Neural progenitor cell (in vitro differentiated cells): ENCODE measurements at regions not wholly inside any gene's neighbourhood (a gene's known extent, or its start where the extent isn't known, plus 50 kb on each side); places are given as distances from the start of the nearest gene placed in this dataset.
A peak's percentile ranks its signal among the peaks of the same experiment; 100 is the strongest.

Experiments
- DNase-seq: peaks from one replicate; pipeline ENCODE4 v3.0.0-alpha.2; 2016; ENCODE audit warnings: low spot score
- H2AFZ ChIP-seq: fragments of 200-600 bp; sonication (generic); replicated peaks from 2 replicates; pipeline ENCODE4 v1.6.1; 2016; ENCODE audit warnings: antibody characterized with exemption
- H3F3A ChIP-seq: fragments of 200-600 bp; sonication (generic); 2 replicates; pipeline ENCODE4 v1.6.1; 2016; ENCODE audit warnings: antibody characterized with exemption, low read depth
- H3K27ac ChIP-seq: fragments of 200-600 bp; sonication (generic); 2 replicates; pipeline ENCODE4 v1.5.1; 2016; ENCODE audit warnings: mild to moderate bottlenecking
- H3K27me3 ChIP-seq: fragments of 200-600 bp; sonication (generic); 2 replicates; pipeline ENCODE4 v1.6.1; 2016; ENCODE audit warnings: mild to moderate bottlenecking, moderate library complexity
- H3K36me3 ChIP-seq: fragments of 200-600 bp; sonication (generic); 2 replicates; pipeline ENCODE4 v1.5.1; 2016
- H3K4me1 ChIP-seq: fragments of 200-600 bp; sonication (generic); 2 replicates; pipeline ENCODE4 v1.6.1; 2016; ENCODE audit warnings: mixed run types
- H3K4me2 ChIP-seq: fragments of 200-600 bp; sonication (generic); 2 replicates; pipeline ENCODE4 v1.6.1; 2016
- H3K4me3 ChIP-seq: fragments of 200-600 bp; sonication (generic); 2 replicates; pipeline ENCODE4 v1.5.1; 2016
- H3K79me2 ChIP-seq: fragments of 200-600 bp; sonication (generic); 2 replicates; pipeline ENCODE4 v1.6.1; 2016; ENCODE audit warnings: low read depth
- H3K9ac ChIP-seq: fragments of 200-600 bp; sonication (generic); 2 replicates; pipeline ENCODE4 v1.6.1; 2016
- H3K9me3 ChIP-seq: fragments of 200-600 bp; sonication (generic); 2 replicates; pipeline ENCODE4 v1.5.1; 2016; ENCODE audit warnings: low read depth
- H4K20me1 ChIP-seq: fragments of 200-600 bp; sonication (generic); 2 replicates; pipeline ENCODE4 v1.6.1; 2016; ENCODE audit warnings: low read depth
- H3K27ac Mint-ChIP-seq: 3 replicates; pipeline ENCODE4 v1.8.0; 2021; ENCODE audit warnings: mixed read lengths
- H3K27me3 Mint-ChIP-seq: 2 replicates; pipeline ENCODE4 v1.8.0; 2022; ENCODE audit warnings: low read depth, mild to moderate bottlenecking, inconsistent platforms, moderate library complexity, mixed read lengths; ENCODE audit not compliant: insufficient read depth
- H3K36me3 Mint-ChIP-seq: 3 replicates; pipeline ENCODE4 v1.8.0; 2021; ENCODE audit warnings: mixed read lengths
- H3K4me1 Mint-ChIP-seq: 3 replicates; pipeline ENCODE4 v1.8.0; 2021; ENCODE audit warnings: mixed read lengths
- H3K4me3 Mint-ChIP-seq: 3 replicates; pipeline ENCODE4 v1.8.0; 2021; ENCODE audit warnings: mild to moderate bottlenecking, moderate library complexity, mixed read lengths
- H3K9me3 Mint-ChIP-seq: 3 replicates; pipeline ENCODE4 v1.8.0; 2020; ENCODE audit warnings: mixed read lengths
- EZH2 ChIP-seq: fragments of 200-600 bp; sonication (generic); IDR thresholded peaks from 2 replicates; pipeline ENCODE4 v1.6.1; 2017; ENCODE audit warnings: antibody characterized with exemption, mild to moderate bottlenecking, moderate library complexity
- EZH2phosphoT487 ChIP-seq: fragments of 200-600 bp; sonication (generic); IDR thresholded peaks from 2 replicates; pipeline ENCODE4 v1.6.1; 2017; ENCODE audit warnings: antibody characterized with exemption
- TF ChIP-seq, protein P1 (sequence below): fragments of 200-600 bp; sonication (generic); IDR thresholded peaks from 2 replicates; pipeline ENCODE4 v1.5.1; 2017; ENCODE audit warnings: antibody characterized with exemption, mild to moderate bottlenecking

DNA sequence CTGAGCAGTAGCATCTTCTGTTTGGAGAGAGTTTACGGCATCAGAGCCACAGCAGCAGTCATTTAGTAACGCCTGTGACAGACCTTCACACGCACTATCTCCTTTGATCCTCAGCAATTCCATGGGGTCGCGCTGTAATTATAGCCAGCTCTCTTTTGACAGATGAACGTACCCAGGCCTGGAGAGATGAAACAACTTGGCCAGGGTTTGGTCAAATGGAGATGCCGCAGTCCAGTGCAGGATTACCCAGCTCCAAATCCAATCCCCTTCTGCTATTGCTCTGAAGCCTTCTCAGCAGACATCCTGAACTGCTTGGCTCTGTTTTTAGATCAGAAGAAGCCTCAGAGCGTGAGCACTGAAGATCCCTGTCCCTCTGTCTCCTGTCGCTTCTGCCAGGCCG lies 83.9 kb downstream of the SOX9 start:
- TF ChIP-seq, protein P1, sequence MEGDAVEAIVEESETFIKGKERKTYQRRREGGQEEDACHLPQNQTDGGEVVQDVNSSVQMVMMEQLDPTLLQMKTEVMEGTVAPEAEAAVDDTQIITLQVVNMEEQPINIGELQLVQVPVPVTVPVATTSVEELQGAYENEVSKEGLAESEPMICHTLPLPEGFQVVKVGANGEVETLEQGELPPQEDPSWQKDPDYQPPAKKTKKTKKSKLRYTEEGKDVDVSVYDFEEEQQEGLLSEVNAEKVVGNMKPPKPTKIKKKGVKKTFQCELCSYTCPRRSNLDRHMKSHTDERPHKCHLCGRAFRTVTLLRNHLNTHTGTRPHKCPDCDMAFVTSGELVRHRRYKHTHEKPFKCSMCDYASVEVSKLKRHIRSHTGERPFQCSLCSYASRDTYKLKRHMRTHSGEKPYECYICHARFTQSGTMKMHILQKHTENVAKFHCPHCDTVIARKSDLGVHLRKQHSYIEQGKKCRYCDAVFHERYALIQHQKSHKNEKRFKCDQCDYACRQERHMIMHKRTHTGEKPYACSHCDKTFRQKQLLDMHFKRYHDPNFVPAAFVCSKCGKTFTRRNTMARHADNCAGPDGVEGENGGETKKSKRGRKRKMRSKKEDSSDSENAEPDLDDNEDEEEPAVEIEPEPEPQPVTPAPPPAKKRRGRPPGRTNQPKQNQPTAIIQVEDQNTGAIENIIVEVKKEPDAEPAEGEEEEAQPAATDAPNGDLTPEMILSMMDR = no peak
- TF ChIP-seq EZH2phosphoT487 (no peak), EZH2 (no peak)
- Mint-ChIP-seq H3K36me3 (no peaks in the 10 kb centered on the region), H3K4me3 (no peak overlapping the region), H3K4me1 (peaks cover 29% of the 10 kb centered on the region), H3K9me3 (peaks cover 3% of the 10 kb centered on the region), H3K27ac (peak overlapping the region; percentile 55), H3K27me3 (peaks cover 8% of the 10 kb centered on the region)
- H3F3A ChIP-seq = peaks cover 25% of the 10 kb centered on the region
- H4K20me1 ChIP-seq = no peaks in the 10 kb centered on the region
- no peak overlapping the region for H3K27ac ChIP-seq
- H2AFZ ChIP-seq = peak overlapping the region; percentile 14
- H3K9me3 ChIP-seq = no peaks in the 10 kb centered on the region
- peaks cover 31% of the 10 kb centered on the region for H3K4me1 ChIP-seq
- H3K4me2 ChIP-seq = peak overlapping the region; percentile 41
- H3K36me3 ChIP-seq = no peaks in the 10 kb centered on the region
- no peaks in the 10 kb centered on the region for H3K27me3 ChIP-seq
- no peak for DNase-seq
- no peaks in the 10 kb centered on the region for H3K79me2 ChIP-seq
- no peak overlapping the region for H3K4me3 ChIP-seq
- no peak overlapping the region for H3K9ac ChIP-seq

DNA sequence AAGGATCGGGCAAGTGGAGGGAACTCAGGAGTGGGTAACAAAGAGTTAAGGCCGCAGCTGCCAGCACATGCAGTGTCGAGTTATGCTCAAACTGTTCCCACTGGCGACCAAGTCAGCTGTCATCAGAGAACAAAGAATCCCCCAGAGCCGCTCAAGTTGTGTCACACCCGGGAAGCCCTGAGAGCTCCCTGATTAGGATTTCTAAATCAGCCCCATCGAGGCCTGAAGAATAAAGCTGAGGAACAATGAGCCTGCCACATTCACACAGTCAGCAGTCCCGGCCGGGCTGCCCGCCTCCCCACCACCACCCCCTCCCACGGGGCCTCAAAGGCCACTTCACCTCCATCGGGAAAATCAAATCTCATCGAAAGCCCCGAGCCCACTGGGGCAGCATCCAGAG lies 84.5 kb downstream of the SOX9 start:
- H3K27me3 ChIP-seq = no peaks in the 10 kb centered on the region
- H3K27ac ChIP-seq = no peak overlapping the region
- peak overlapping the region; percentile 41 for H3K4me2 ChIP-seq
- H3K4me3 ChIP-seq = no peak overlapping the region
- no peak overlapping the region for H2AFZ ChIP-seq
- peaks cover 25% of the 10 kb centered on the region for H3F3A ChIP-seq
- H3K27me3 Mint-ChIP-seq = peaks cover 8% of the 10 kb centered on the region
- peak overlapping the region; percentile 41 for H3K4me3 Mint-ChIP-seq
- peak; percentile 72 for DNase-seq
- TF ChIP-seq EZH2phosphoT487 = no peak
- no peak for TF ChIP-seq EZH2
- TF ChIP-seq, protein P1 = no peak
- H3K79me2 ChIP-seq = no peaks in the 10 kb centered on the region
- no peak overlapping the region for H3K9ac ChIP-seq
- no peaks in the 10 kb centered on the region for H3K9me3 ChIP-seq
- peaks cover 35% of the 10 kb centered on the region for H3K4me1 ChIP-seq
- no peaks in the 10 kb centered on the region for H4K20me1 ChIP-seq
- H3K4me1 Mint-ChIP-seq = peaks cover 32% of the 10 kb centered on the region
- peaks cover 3% of the 10 kb centered on the region for H3K9me3 Mint-ChIP-seq
- no peaks in the 10 kb centered on the region for H3K36me3 Mint-ChIP-seq
- H3K36me3 ChIP-seq = no peaks in the 10 kb centered on the region
- H3K27ac Mint-ChIP-seq = peak overlapping the region; percentile 55

DNA sequence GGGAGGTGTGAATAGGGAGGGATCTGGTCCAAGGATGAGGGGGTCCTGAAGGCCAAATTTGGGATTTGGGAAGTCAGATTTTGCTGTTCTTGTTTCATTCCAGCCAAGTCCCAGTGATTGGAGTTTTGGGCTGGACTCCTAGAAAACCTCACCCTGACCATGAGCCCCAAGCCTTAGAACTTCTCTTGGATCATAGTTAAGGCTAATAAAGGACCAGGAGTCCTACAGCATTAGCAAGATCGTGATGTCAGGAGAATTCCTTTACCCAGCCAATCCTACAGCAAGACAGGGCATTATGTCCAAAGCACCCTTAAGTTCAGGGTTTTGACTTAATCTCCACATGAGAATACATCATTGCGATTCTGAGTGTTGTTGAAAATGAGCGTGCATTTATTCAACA lies 85.0 kb downstream of the SOX9 start:
- Histone ChIP-seq H3K27ac (no peak overlapping the region), H3K36me3 (no peaks in the 10 kb centered on the region), H3K27me3 (no peaks in the 10 kb centered on the region), H3K4me3 (no peak overlapping the region), H3K9me3 (no peaks in the 10 kb centered on the region), H4K20me1 (no peaks in the 10 kb centered on the region), H3K79me2 (no peaks in the 10 kb centered on the region), H3K4me2 (peak overlapping the region; percentile 41), H2AFZ (no peak overlapping the region), H3K4me1 (peaks cover 35% of the 10 kb centered on the region), H3K9ac (no peak overlapping the region), H3F3A (peaks cover 25% of the 10 kb centered on the region)
- peaks cover 8% of the 10 kb centered on the region for H3K27me3 Mint-ChIP-seq
- peaks cover 3% of the 10 kb centered on the region for H3K9me3 Mint-ChIP-seq
- H3K36me3 Mint-ChIP-seq = no peaks in the 10 kb centered on the region
- no peak overlapping the region for H3K27ac Mint-ChIP-seq
- TF ChIP-seq EZH2phosphoT487 (no peak), EZH2 (no peak)
- TF ChIP-seq, protein P1 = no peak
- peaks cover 32% of the 10 kb centered on the region for H3K4me1 Mint-ChIP-seq
- DNase-seq = no peak
- no peak overlapping the region for H3K4me3 Mint-ChIP-seq

DNA sequence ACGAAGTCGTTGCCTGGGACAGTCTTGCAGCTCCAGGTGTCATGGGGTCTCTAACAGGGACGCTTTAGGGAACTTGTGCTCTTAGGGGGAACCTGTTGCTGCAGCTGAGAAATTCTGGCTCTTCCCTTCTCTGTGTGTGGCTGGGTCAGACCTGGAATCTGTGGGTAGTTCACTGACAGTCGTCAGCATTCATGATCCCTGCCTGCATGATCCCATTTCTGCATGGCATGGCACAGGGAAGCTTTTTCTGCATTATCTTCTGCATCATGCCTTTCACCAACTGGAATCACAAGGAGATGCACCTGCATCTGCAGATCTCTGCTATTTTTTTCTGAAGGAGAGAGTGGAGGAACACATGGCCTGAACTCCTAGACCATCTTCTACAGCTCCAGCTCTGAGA lies 85.6 kb downstream of the SOX9 start:
- H3K4me2 ChIP-seq = no peak overlapping the region
- Mint-ChIP-seq H3K36me3 (no peaks in the 10 kb centered on the region), H3K4me3 (no peak overlapping the region), H3K9me3 (no peaks in the 10 kb centered on the region), H3K27me3 (peaks cover 8% of the 10 kb centered on the region), H3K4me1 (peaks cover 32% of the 10 kb centered on the region), H3K27ac (peak overlapping the region; percentile 8)
- no peak overlapping the region for H3K9ac ChIP-seq
- H3K4me3 ChIP-seq = no peak overlapping the region
- DNase-seq = no peak
- H3K4me1 ChIP-seq = peaks cover 35% of the 10 kb centered on the region
- no peaks in the 10 kb centered on the region for H3K27me3 ChIP-seq
- no peaks in the 10 kb centered on the region for H3K9me3 ChIP-seq
- H3K79me2 ChIP-seq = no peaks in the 10 kb centered on the region
- H3K27ac ChIP-seq = no peak overlapping the region
- H3K36me3 ChIP-seq = no peaks in the 10 kb centered on the region
- TF ChIP-seq EZH2 = no peak
- TF ChIP-seq, protein P1 = no peak
- TF ChIP-seq EZH2phosphoT487 = no peak
- H2AFZ ChIP-seq = no peak overlapping the region
- peaks cover 25% of the 10 kb centered on the region for H3F3A ChIP-seq
- no peaks in the 10 kb centered on the region for H4K20me1 ChIP-seq
